ENCODE measurements at regions not wholly inside any gene's neighbourhood (a gene's known extent, or its start where the extent isn't known, plus 50 kb on each side); places are given as distances from the start of the nearest gene placed in this dataset.

DNA sequence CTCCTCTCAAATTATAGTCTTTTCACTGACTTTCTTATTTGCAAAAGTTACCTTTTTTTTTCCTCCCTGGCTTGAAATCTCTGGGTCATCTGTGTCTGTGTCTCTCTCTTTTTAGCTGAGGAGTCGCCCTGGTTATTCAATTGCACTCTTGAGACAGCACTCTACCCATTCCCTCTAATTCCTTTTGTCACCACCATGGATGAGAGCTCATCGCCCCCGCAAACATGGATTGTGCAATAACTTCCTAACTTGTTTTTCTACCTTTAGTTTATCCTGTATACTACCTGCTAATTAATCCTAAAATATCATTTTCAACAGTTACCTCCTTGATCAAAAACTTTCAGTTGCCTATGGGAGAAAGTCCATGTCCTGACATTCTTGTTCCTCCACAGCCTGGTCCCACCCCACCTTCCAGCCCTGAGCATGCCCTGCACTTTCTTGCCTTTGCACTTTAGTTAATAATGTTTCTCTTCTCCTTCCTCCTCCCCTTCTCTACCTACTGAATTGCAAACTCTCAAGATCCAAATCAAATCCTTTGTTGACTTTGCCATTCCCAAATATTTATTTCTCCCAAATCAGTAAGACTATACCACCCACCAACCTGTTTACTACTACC, 110.4 kb upstream of the MAGI3 start:
- no peak for TF ChIP-seq CTCF (IDR thresholded peaks at IDR 0.05; ENCODE audit: insufficient read depth, missing control alignments)
- FAIRE-seq, result no peak
- DNase-seq (ENCODE audit: insufficient read length, low spot score), result no peak

DNA sequence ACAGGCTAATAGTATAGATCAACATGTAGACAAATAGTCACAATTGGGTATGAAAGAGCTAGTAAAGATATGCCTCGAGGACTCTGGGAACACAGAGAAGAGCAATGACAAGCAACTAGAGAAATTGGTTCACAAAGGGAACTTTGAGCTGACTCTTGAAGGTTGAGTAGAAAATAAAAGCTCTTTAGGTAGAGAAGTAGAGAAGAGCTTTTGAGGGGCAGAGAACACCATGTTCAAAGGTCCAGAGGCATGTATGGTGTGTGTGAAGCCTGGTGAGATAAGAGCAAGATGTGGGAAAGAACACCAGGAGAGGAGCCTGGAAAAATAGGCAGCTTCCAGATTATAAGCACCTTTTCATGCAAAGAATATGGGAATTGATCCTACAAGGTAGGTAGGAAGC, 109.7 kb upstream of the MAGI3 start:
- DNase-seq (ENCODE audit: insufficient read length, low spot score) (no peak), FAIRE-seq (no peak)
- no peak for TF ChIP-seq CTCF (IDR thresholded peaks at IDR 0.05; ENCODE audit: insufficient read depth, missing control alignments)

DNA sequence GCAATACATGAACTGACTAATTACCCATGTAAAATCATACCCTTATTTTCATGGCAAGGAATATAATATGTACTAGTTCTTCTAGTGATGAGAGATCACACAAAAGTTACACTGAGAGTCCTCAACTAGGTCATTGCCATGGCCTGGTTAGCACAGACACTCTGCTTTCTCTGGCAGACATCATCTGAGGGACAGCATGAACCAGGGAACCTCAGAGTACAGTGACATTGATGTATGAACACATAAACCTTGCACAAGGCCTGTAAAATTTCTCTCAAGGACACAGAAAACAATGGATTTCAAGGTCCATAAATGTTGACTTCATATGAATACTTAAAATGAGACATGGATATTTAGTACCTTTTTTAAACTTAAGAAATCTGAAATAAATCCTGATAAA, 108.8 kb upstream of the MAGI3 start:
- no peak for TF ChIP-seq CTCF (IDR thresholded peaks at IDR 0.05; ENCODE audit: insufficient read depth, missing control alignments)
- DNase-seq (ENCODE audit: insufficient read length, low spot score), result no peak
- no peak for FAIRE-seq

DNA sequence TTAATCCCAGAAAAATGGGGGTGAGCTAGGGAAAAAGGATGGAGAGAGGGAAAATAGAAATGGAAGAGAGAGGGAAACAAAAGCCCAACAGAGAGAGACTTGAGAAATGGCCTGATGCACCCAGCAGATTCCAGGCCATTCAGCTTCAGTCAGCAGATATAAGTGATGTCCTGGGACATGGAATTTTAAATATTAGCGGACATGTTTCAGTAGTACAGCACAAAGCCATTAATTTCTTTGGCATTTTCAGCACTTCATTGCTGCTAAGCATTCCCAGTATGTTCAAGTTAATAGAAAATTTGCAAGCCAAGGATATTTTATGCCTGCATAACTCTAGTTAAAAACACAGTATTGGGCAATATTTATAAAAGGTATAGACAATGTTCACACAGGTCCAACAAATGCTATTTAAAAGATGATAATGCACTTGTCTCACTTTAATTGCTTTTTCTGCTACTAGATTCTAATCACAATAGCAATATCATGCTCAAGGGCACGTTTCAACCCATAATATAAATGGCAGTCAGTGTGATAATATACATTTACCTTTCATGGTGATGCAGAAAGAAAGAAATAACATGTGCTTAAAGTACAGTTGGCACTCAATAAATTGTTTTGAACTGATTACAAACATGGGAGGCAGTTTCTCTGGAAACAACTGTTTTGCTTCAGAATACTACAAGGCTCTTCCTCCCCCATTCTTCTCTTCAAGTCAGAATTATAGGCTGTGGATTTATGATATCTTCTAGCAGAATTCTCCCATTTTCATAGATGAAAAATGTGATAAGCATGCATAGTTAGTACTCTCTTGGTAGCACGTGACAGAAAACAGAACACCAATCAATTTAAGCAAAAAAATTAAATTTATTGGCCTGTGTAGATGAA, 108.1 kb upstream of the MAGI3 start:
- TF ChIP-seq CTCF (IDR thresholded peaks at IDR 0.05; ENCODE audit: insufficient read depth, missing control alignments), result no peak
- FAIRE-seq (no peak), DNase-seq (ENCODE audit: insufficient read length, low spot score) (no peak)

DNA sequence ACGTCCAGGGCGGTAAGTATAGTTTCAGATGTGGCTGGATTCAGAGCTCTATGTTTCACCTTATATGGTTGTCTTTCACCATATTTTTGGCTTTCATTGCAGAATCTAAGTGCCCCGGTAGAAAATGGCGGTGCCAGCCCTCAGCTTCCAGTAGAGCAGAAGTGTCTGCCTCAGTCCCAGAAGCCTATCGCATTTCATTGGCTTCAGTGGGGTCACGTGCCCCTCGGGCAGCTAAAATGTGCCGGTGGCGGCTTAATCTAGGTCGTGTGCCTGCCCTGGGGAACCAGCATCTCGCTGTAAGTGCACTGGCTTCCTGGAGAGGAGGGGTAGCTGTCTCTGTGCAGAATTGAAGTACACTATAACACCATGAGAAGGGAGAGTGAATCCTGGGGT, 107.4 kb upstream of the MAGI3 start:
- DNase-seq (ENCODE audit: insufficient read length, low spot score) (no peak), FAIRE-seq (no peak)
- TF ChIP-seq CTCF (IDR thresholded peaks at IDR 0.05; ENCODE audit: insufficient read depth, missing control alignments), result no peak

DNA sequence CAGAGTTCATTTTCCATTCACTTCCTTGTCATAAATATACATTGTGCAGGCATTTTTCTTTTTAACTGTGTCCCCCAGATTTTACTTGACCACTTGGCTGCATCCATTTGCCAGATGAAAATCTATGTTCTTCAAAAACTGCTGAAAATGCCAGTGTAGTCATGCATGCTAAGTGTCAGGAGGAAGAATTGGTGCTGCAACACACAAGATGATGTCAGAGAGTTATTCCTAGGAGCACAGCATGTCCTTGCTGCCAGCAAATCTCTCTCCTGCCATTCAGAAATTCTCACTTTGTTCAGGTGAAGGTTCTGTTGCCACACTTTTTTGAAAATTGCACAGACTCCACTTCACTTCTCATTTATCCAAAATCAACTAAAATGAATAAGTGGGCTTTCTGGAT, 106.4 kb upstream of the MAGI3 start:
- FAIRE-seq (no peak), DNase-seq (ENCODE audit: insufficient read length, low spot score) (no peak)
- TF ChIP-seq CTCF (IDR thresholded peaks at IDR 0.05; ENCODE audit: insufficient read depth, missing control alignments), result no peak

DNA sequence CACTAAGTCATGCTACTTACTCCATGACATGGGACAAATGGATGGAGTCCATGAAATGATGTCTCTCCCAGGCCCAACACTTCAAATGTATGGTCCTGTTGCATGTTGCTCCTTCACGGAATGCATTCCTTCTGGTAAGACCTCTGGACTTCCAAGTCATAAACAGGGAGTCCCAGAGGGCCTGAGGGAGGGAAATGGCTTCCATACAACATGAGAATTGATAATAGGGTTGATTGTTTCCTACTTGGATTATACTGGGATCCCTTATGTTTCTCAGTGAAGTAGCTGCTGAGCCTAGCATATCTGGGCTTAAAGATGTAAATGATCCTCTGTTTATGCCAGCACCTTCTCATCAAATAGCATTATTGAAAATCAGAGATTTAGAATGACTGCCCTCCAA, 104.2 kb upstream of the MAGI3 start:
- FAIRE-seq, result no peak
- DNase-seq (ENCODE audit: insufficient read length, low spot score), result no peak
- TF ChIP-seq CTCF (IDR thresholded peaks at IDR 0.05; ENCODE audit: insufficient read depth, missing control alignments), result no peak
